HL-60 (cell line): ENCODE measurements at regions not wholly inside any gene's neighbourhood (a gene's known extent, or its start where the extent isn't known, plus 50 kb on each side); places are given as distances from the start of the nearest gene placed in this dataset.

ENCODE experiments used
- DNase-seq, 2 experiments: peaks; one replicate each; pipeline ENCODE4 v3.0.0-alpha.2; 2010 to 2020; ENCODE audit warnings: low read depth in 1 of 2, low spot score in 1 of 2
- H3K27ac ChIP-seq: fragments of 250-450 bp; sonication (Bioruptor Pico); replicated peaks from 2 replicates; pipeline ENCODE4 v1.5.1; 2020; ENCODE audit warnings: mild to moderate bottlenecking, moderate library complexity
- H3K27me3 ChIP-seq: fragments of 250-450 bp; sonication (Bioruptor Pico); 2 replicates; pipeline ENCODE4 v1.5.1; 2021; ENCODE audit warnings: mild to moderate bottlenecking, moderate library complexity; ENCODE audit not compliant: insufficient read depth, poor library complexity, severe bottlenecking
- H3K4me3 ChIP-seq: replicated peaks from 2 replicates; pipeline ENCODE4 v1.5.1; 2011; ENCODE audit warnings: mild to moderate bottlenecking, control low read depth, low read length; ENCODE audit not compliant: insufficient read depth
- CTCF ChIP-seq: IDR thresholded peaks from one replicate; pipeline ENCODE4 v1.5.1; 2011; ENCODE audit warnings: low read length, control low read depth, inconsistent platforms; ENCODE audit not compliant: insufficient read depth
- GABPA ChIP-seq: IDR thresholded peaks from 2 replicates; pipeline ENCODE4 v1.6.1; 2012; ENCODE audit warnings: low read depth
- POLR2AphosphoS5 ChIP-seq: IDR thresholded peaks from 2 replicates; pipeline ENCODE4 v1.6.1; 2012; ENCODE audit warnings: low read depth
- REST ChIP-seq: IDR thresholded peaks from 2 replicates; pipeline ENCODE4 v1.6.1; 2012; ENCODE audit warnings: low read depth; ENCODE audit not compliant: insufficient replicate concordance
- SPI1 ChIP-seq: IDR thresholded peaks from 2 replicates; pipeline ENCODE4 v1.6.1; 2012; ENCODE audit warnings: low read depth, mild to moderate bottlenecking, borderline replicate concordance

GRCh38 chr14:40574780-40575179 lies 1031.9 kb upstream of the LRFN5 start:
- Histone ChIP-seq H3K27ac (no peak overlapping the region), H3K4me3 (no peak overlapping the region), H3K27me3 (no peaks in the 10 kb centered on the region)
- no peak for TF ChIP-seq CTCF
- TF ChIP-seq REST: no peak
- TF ChIP-seq POLR2AphosphoS5: no peak
- no peak for DNase-seq

GRCh38 chr14:40525314-40525713 lies 1081.4 kb upstream of the LRFN5 start:
- no peak for DNase-seq
- H3K4me3 ChIP-seq: no peak overlapping the region
- TF ChIP-seq GABPA (no peak), POLR2AphosphoS5 (no peak), SPI1 (no peak), REST (no peak), CTCF (no peak)
- H3K27me3 ChIP-seq: no peaks in the 10 kb centered on the region
- no peak overlapping the region for H3K27ac ChIP-seq

GRCh38 chr14:40523123-40523522 lies 1083.6 kb upstream of the LRFN5 start:
- Histone ChIP-seq H3K4me3 (no peak overlapping the region), H3K27ac (no peak overlapping the region), H3K27me3 (no peaks in the 10 kb centered on the region)
- no peak for DNase-seq
- no peak for TF ChIP-seq REST

GRCh38 chr14:40494483-40494882 lies 1062.2 kb upstream of the FBXO33 start:
- no peak for DNase-seq
- Histone ChIP-seq H3K4me3 (no peak overlapping the region), H3K27ac (no peak overlapping the region), H3K27me3 (no peaks in the 10 kb centered on the region)
- TF ChIP-seq CTCF: no peak
- TF ChIP-seq SPI1: no peak
- TF ChIP-seq REST: no peak
- no peak for TF ChIP-seq POLR2AphosphoS5
- TF ChIP-seq GABPA: no peak
